Heart left ventricle (tissue), 16 donors: ENCODE measurements at regions not wholly inside any gene's neighbourhood (a gene's known extent, or its start where the extent isn't known, plus 50 kb on each side); places are given as distances from the start of the nearest gene placed in this dataset.
A peak's percentile ranks its signal among the peaks of the same experiment; 100 is the strongest.

Source experiments
- ATAC-seq, 4 donors: fragments of 200-7000 bp; cut with Tn5 transposase; one replicate each; pipeline ENCODE4 v1.9.1; 2020 to 2022; ENCODE audit warnings: moderate library complexity in 4 of 4, mild to moderate bottlenecking in 3 of 4, moderate number of reproducible peaks in 1 of 4
- DNase-seq, 5 donors: peaks; one replicate each; pipeline ENCODE4 v3.0.0-alpha.2; 2020
- H3K27ac ChIP-seq, 12 donors: fragments of 200-600 bp; sonication (generic) in 4 of 12; one replicate each; pipeline versions ENCODE4 v1.5.0 to v1.8.0; 2016 to 2022; ENCODE audit warnings: mild to moderate bottlenecking in 2 of 12
- H3K27me3 ChIP-seq, 9 donors: fragments of 200-600 bp; sonication (generic) in 2 of 9; one replicate each; pipeline versions ENCODE4 v1.5.1 to v1.8.0; 2016 to 2022; ENCODE audit warnings: mild to moderate bottlenecking in 3 of 9
- H3K36me3 ChIP-seq, 9 donors: fragments of 200-600 bp; sonication (generic) in 2 of 9; one replicate each; pipeline versions ENCODE4 v1.5.0 to v1.8.0; 2018 to 2022; ENCODE audit warnings: mild to moderate bottlenecking in 2 of 9
- H3K4me1 ChIP-seq, 12 donors: fragments of 200-600 bp; sonication (generic) in 4 of 12; one replicate each; pipeline versions ENCODE4 v1.5.0 to v1.8.0; 2016 to 2022; ENCODE audit warnings: mild to moderate bottlenecking in 3 of 12
- H3K4me3 ChIP-seq, 12 donors: fragments of 200-600 bp; sonication (generic) in 4 of 12; one replicate each; pipeline versions ENCODE4 v1.5.0 to v1.8.0; 2017 to 2022; ENCODE audit warnings: mild to moderate bottlenecking in 9 of 12, moderate library complexity in 4 of 12
- H3K9me3 ChIP-seq, 12 donors: fragments of 200-600 bp; sonication (generic) in 4 of 12; one replicate each; pipeline versions ENCODE4 v1.5.0 to v1.8.0; 2016 to 2022; ENCODE audit warnings: mild to moderate bottlenecking in 1 of 12
- CTCF ChIP-seq, 12 donors: fragments of 200-600 bp; sonication (generic) in 4 of 12; IDR thresholded peaks; one replicate each; pipeline versions ENCODE4 v1.5.0 to v1.8.0; 2018 to 2022; ENCODE audit warnings: antibody characterized with exemption in 12 of 12, mild to moderate bottlenecking in 5 of 12
- POLR2A ChIP-seq, 2 donors: fragments of 450-650 bp; IDR thresholded peaks; one replicate each; pipeline ENCODE4 v1.6.1; 2017; ENCODE audit warnings: antibody characterized with exemption in 2 of 2, mild to moderate bottlenecking in 2 of 2, moderate library complexity in 2 of 2
- WGBS, 4 donors: extraction: QIAGEN DNeasy Blood & Tissue Kit in 2 of 4; methylation state at CpG; one replicate each; pipeline versions ENCODE4 v1.1.5 to v1.1.7; 2013 to 2018; 5-methylcytosine and 5-hydroxymethylcytosine counted together
- intact Hi-C, 10 donors: fragments of 100-400 bp; cut with DNase I; formaldehyde crosslinking; loops; one replicate each; pipeline versions ENCODE4 v1.11.1 to v1.14.2; 2022
- donor health status: ischemic (EF 13 %, LVEDD 7.1; RV severe dilation, severe dysfunction).
- donor health status: healthy with polysubstance abuse.
- donor health status: DM: no; HTN: yes; CAD: no.
- donor health status: DM: no; HTN: no; CAD: no.
- donor health status: ischemic (EF 25% LVEDD 6.9; RV normal size, moderate dysfunction).
- donor health status: ischemic (EF 25% LVEDD 5.7; RV mildly dilated, moderate dysfunction).
- donor health status: healthy.
- donor health status: DM: yes; HTN: yes; CAD: no.
- donor health status: ischemic (EF 35%, LVEDD 5.7; RV mildly dilated, moderate dysfunction).
- donor health status: nonischemic (EF 11% LVEDD 7.7; RV severe dilation, severe dysfunction).
- donor health status: DM: yes; HTN: yes; CAD: no.
- donor health status: PGD.
- donor health status: ischemic (EF 29% LVEDD 5.4; RV normal size, mild dysfunction).
- donor health status: nonischemic (EF 23%, LVEDD 6.1; RV moderate dilation, normal function).

- H3K27ac ChIP-seq: peak overlapping the region in 1 of 12 donors; percentile 9
- TF ChIP-seq CTCF (IDR thresholded peaks at IDR 0.05) (no peak), POLR2A (IDR thresholded peaks at IDR 0.05) (no peak)
- WGBS, 4 donors: 50 to 64% (median 53%) methylated on average over 4 of the region's 4 CpGs
- no peak overlapping the region for H3K4me3 ChIP-seq
- no peaks in the 10 kb centered on the region for H3K9me3 ChIP-seq
- ATAC-seq (no peak), DNase-seq (no peak)
- H3K4me1 ChIP-seq: no peaks in the 10 kb centered on the region
- intact Hi-C loops: no loop called here
- H3K36me3 ChIP-seq: no peaks in the 10 kb centered on the region
- H3K27me3 ChIP-seq: no peaks in the 10 kb centered on the region
These were observed 104.2 kb downstream of the FAM47B start for GRCh38 chrX:35046660-35047296.

GRCh38 chrX:35076061-35076460 lies 133.5 kb downstream of the FAM47B start:
- 62 to 97% (median 91%) methylated on average over 1 of the region's 1 CpG for WGBS, 4 donors
- H3K4me3 ChIP-seq: no peak overlapping the region
- H3K27ac ChIP-seq: no peak overlapping the region
- DNase-seq: no peak
- H3K9me3 ChIP-seq: peaks cover 0 to 4% (median 0%) of the 10 kb centered on the region in 12 donors
- intact Hi-C loops: no loop called here
- H3K27me3 ChIP-seq: no peaks in the 10 kb centered on the region
- TF ChIP-seq POLR2A (IDR thresholded peaks at IDR 0.05) (no peak), CTCF (IDR thresholded peaks at IDR 0.05) (no peak)
- H3K4me1 ChIP-seq: no peaks in the 10 kb centered on the region
- no peaks in the 10 kb centered on the region for H3K36me3 ChIP-seq
- ATAC-seq: no peak

- TF ChIP-seq CTCF (IDR thresholded peaks at IDR 0.05) (no peak), POLR2A (IDR thresholded peaks at IDR 0.05) (no peak)
- Histone ChIP-seq H3K27me3 (no peaks in the 10 kb centered on the region), H3K4me3 (no peak overlapping the region), H3K27ac (no peak overlapping the region), H3K36me3 (no peaks in the 10 kb centered on the region), H3K4me1 (no peaks in the 10 kb centered on the region), H3K9me3 (peaks cover 0 to 4% (median 0%) of the 10 kb centered on the region in 12 donors)
- ATAC-seq (no peak), DNase-seq (no peak)
- intact Hi-C loops: no loop called here
These were observed 148.2 kb downstream of the FAM47B start for GRCh38 chrX:35090801-35091200.

- no peak for DNase-seq
- Histone ChIP-seq H3K9me3 (peaks cover 0 to 3% (median 0%) of the 10 kb centered on the region in 12 donors), H3K36me3 (no peaks in the 10 kb centered on the region), H3K4me1 (no peaks in the 10 kb centered on the region), H3K4me3 (no peak overlapping the region), H3K27ac (no peak overlapping the region), H3K27me3 (no peaks in the 10 kb centered on the region)
- no peak for TF ChIP-seq POLR2A (IDR thresholded peaks at IDR 0.05)
- TF ChIP-seq CTCF (IDR thresholded peaks at IDR 0.05): no peak
- intact Hi-C loops: no loop called here
- ATAC-seq: no peak
These were observed 155.8 kb downstream of the FAM47B start for GRCh38 chrX:35098419-35098818.
